GM18511 (cell line): ENCODE measurements at regions not wholly inside any gene's neighbourhood (a gene's known extent, or its start where the extent isn't known, plus 50 kb on each side); places are given as distances from the start of the nearest gene placed in this dataset.

Source experiments
- ATAC-seq: cut with Tn5 transposase; IDR thresholded peaks from one replicate; pipeline ENCODE4 v1.9.1; 2021; ENCODE audit warnings: mild to moderate bottlenecking, moderate library complexity; ENCODE audit not compliant: unreplicated experiment

GRCh38 chrX:6783912-6784311 is 249.0 kb upstream of the VCX3A start:
- no peak for ATAC-seq

- ATAC-seq: no peak
Measured at GRCh38 chrX:6782831-6783230, 247.9 kb upstream of the VCX3A start.

GRCh38 chrX:6778544-6779503 is 243.9 kb upstream of the VCX3A start:
- no peak for ATAC-seq

GRCh38 chrX:6777238-6778002 is 242.5 kb upstream of the VCX3A start:
- ATAC-seq: peak; percentile 52

GRCh38 chrX:6770936-6771335 is 236.0 kb upstream of the VCX3A start:
- ATAC-seq: no peak

GRCh38 chrX:6768881-6769280 is 234.0 kb upstream of the VCX3A start:
- ATAC-seq: no peak

GRCh38 chrX:6761251-6761650 is 226.3 kb upstream of the VCX3A start:
- no peak for ATAC-seq

GRCh38 chrX:6759655-6760375 is 224.9 kb upstream of the VCX3A start:
- ATAC-seq: no peak

GRCh38 chrX:6758234-6758633 is 223.3 kb upstream of the VCX3A start:
- no peak for ATAC-seq

GRCh38 chrX:6757631-6758030 is 222.7 kb upstream of the VCX3A start:
- ATAC-seq: no peak

GRCh38 chrX:6748595-6748994 is 213.7 kb upstream of the VCX3A start:
- ATAC-seq: peak; percentile 70

GRCh38 chrX:6738518-6739470 is 203.9 kb upstream of the VCX3A start:
- ATAC-seq: peak; percentile 96

- ATAC-seq: no peak
Measured at GRCh38 chrX:6734844-6735634, 200.1 kb upstream of the VCX3A start.

- peak; percentile 43 for ATAC-seq
Measured at GRCh38 chrX:6732101-6732500, 197.2 kb upstream of the VCX3A start.

GRCh38 chrX:6729626-6730025 is 194.7 kb upstream of the VCX3A start:
- ATAC-seq: no peak

GRCh38 chrX:6718766-6719165 is 183.8 kb upstream of the VCX3A start:
- ATAC-seq: no peak

GRCh38 chrX:6708676-6709380 is 173.9 kb upstream of the VCX3A start:
- ATAC-seq: no peak

GRCh38 chrX:6708041-6708440 is 173.1 kb upstream of the VCX3A start:
- no peak for ATAC-seq

GRCh38 chrX:6707497-6707896 is 172.6 kb upstream of the VCX3A start:
- ATAC-seq: no peak
